ENCODE measurements at regions not wholly inside any gene's neighbourhood (a gene's known extent, or its start where the extent isn't known, plus 50 kb on each side); places are given as distances from the start of the nearest gene placed in this dataset.

DNA sequence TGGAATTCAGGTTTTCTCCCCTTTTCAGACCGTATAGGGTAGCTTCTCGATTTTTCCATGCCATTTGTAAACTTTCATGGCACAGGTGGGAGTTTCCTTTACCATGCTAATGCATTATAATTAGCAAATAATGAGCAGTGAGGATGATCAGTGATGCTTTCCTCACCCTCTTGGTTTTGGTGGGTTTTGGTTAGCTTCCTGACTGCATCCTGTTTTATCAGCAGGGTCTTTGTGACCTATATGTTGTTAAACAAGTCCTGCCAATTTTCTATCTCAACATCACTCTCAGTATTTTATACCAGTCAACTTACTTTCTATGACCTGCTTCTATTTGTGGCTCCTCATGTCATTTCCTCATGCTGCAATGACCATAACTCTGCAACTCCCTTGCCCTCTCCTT lies 1345.1 kb downstream of the NCAM2 start:
- TF ChIP-seq, protein P1, sequence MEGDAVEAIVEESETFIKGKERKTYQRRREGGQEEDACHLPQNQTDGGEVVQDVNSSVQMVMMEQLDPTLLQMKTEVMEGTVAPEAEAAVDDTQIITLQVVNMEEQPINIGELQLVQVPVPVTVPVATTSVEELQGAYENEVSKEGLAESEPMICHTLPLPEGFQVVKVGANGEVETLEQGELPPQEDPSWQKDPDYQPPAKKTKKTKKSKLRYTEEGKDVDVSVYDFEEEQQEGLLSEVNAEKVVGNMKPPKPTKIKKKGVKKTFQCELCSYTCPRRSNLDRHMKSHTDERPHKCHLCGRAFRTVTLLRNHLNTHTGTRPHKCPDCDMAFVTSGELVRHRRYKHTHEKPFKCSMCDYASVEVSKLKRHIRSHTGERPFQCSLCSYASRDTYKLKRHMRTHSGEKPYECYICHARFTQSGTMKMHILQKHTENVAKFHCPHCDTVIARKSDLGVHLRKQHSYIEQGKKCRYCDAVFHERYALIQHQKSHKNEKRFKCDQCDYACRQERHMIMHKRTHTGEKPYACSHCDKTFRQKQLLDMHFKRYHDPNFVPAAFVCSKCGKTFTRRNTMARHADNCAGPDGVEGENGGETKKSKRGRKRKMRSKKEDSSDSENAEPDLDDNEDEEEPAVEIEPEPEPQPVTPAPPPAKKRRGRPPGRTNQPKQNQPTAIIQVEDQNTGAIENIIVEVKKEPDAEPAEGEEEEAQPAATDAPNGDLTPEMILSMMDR (IDR thresholded peaks at IDR 0.05; ENCODE audit: low read depth, low read length), result no peak

DNA sequence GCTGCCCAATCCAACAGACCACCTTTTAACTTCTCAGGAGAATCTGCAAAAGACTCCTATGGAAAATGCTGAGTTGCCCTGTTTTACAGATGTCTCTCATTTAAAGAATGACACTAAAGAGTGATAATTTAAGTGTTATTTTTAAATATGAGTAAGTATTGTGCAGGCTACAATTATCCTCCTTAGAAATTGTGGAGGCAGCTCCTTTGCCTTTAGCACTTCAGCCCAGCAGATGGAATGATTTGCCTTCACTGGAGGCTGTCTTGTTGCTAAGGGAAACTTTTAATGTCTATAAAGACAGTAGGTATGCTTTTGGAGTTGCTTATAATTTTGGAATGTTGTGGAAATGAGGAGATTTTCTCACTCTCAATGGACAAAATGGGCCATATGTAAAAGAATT lies 1345.5 kb downstream of the NCAM2 start:
- no peak overlapping the region for H3K4me3 ChIP-seq (ENCODE audit: low read depth, low read length)
- TF ChIP-seq, protein P1 (IDR thresholded peaks at IDR 0.05; ENCODE audit: low read depth, low read length), result no peak

More for the DNA sequence above, 1345.1 kb downstream of the NCAM2 start:
- H3K4me3 ChIP-seq (ENCODE audit: low read depth, low read length), result no peak overlapping the region

GRCh38 chr21:22345624-22346023 lies 1347.4 kb downstream of the NCAM2 start:
- no peak overlapping the region for H3K4me3 ChIP-seq (ENCODE audit: low read depth, low read length)
- TF ChIP-seq, protein P1 (IDR thresholded peaks at IDR 0.05; ENCODE audit: low read depth, low read length), result no peak

DNA sequence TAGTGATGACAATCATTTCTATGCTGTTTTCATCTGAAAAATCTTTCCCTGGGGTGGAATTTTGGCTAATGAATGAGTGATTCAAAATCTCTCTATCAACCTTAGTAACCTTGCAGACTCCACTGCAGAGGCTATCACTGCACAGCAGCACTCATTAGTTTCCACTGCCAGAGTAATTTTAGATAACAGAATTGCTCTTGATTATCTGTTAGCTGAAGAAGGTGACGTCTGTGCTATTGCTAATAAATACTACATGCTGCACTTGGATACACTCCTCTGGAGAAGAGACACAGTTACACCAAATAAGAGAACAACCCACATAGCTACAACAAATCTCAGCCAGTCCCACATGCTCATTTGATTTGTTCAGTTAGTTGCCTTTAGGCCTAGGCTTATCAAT lies 1348.4 kb downstream of the NCAM2 start:
- TF ChIP-seq, protein P1 (IDR thresholded peaks at IDR 0.05; ENCODE audit: low read depth, low read length), result no peak
- H3K4me3 ChIP-seq (ENCODE audit: low read depth, low read length), result no peak overlapping the region

DNA sequence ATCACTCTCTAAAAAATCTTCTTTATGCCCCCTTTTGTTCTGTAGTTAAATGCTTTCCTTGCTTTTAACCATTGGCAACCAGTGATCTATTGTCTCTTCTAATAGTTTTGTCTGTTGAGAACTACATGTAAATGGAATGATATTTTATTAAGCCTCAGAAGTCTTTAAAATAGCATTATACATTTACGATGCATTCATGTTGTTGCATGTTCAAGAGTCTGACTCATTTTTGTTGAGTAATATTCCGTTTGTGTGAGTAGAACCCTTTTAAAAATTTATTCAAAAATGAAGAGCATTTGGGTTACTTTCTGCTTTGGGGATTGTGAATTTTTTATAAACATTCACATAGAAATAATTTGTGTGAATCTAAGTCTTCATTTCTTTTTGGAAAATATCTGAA lies 1352.9 kb downstream of the NCAM2 start:
- H3K4me3 ChIP-seq (ENCODE audit: low read depth, low read length), result no peak overlapping the region
- TF ChIP-seq, protein P1 (IDR thresholded peaks at IDR 0.05; ENCODE audit: low read depth, low read length), result no peak

DNA sequence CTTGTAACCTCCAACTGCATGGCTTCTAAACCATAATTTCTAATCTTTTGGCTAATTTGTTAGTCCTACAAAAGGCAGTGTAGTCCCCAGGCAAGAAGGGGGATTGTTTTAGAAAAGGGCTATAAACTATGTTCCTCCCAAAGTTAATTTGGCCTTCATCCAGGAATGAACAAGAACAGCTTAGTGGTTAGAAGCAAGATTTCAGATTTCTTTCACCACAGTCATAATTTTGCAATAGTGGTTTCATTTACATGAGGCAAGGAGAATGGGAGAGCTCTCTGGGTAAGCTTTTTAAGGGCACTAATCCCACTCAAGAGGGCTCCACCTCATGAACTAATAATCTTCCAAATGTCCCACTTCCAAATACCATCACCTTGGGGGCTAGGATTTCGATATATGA lies 1353.9 kb downstream of the NCAM2 start:
- H3K4me3 ChIP-seq (ENCODE audit: low read depth, low read length), result no peak overlapping the region
- TF ChIP-seq, protein P1 (IDR thresholded peaks at IDR 0.05; ENCODE audit: low read depth, low read length), result no peak

DNA sequence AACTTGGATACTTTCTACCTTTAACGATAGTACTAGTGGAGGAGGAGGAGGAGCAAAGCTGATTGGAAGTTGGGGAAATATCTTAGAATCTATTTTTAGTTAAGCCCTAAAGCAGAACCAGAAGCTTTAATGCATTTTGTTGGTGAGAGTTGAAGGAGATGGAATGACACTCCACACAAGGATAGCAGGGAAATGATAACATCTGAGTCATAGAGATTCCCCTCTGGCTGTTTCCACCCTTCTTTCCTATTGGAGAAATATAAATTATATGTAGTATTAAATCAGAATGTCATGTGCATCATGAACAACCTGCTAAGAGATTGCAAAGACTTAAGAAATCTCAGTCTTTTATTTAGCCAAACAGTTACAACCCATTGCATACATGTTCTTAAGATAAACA lies 1357.7 kb downstream of the NCAM2 start:
- no peak overlapping the region for H3K4me3 ChIP-seq (ENCODE audit: low read depth, low read length)
- TF ChIP-seq, protein P1 (IDR thresholded peaks at IDR 0.05; ENCODE audit: low read depth, low read length), result no peak

Measured in WI38 (cell line).